Natural killer cell treated with Interleukin-12 subunit alpha and Interleukin-12 subunit beta and Interleukin-15 and Interleukin-18, amount 100 ng/mL, for 72 hours (primary cell): ENCODE measurements at regions not wholly inside any gene's neighbourhood (a gene's known extent, or its start where the extent isn't known, plus 50 kb on each side); places are given as distances from the start of the nearest gene placed in this dataset.

Source experiments
- ATAC-seq, 2 donors: fragments of 150-1000 bp; cut with Tn5 transposase in 1 of 2; sonication (Bioruptor Pico), chemical (Tn5 transposase) in 1 of 2; 2 replicates each; pipeline ENCODE4 v1.10.0; 2021
- DNase-seq: peaks from one replicate; pipeline ENCODE4 v3.0.0; 2022; ENCODE audit warnings: low spot score
- H3K27ac Mint-ChIP-seq, 2 donors: 1 replicate in 1 of 2; 2 replicates in 1 of 2; pipeline ENCODE4 v1.8.0; 2022; ENCODE audit warnings: mixed read lengths in 2 of 2, mild to moderate bottlenecking in 1 of 2, moderate library complexity in 1 of 2
- H3K27me3 Mint-ChIP-seq, 2 donors: 1 replicate in 1 of 2; 2 replicates in 1 of 2; pipeline ENCODE4 v1.8.0; 2022; ENCODE audit warnings: mixed read lengths in 2 of 2
- H3K36me3 Mint-ChIP-seq: one replicate; pipeline ENCODE4 v1.8.0; 2022; ENCODE audit warnings: mixed read lengths
- H3K4me1 Mint-ChIP-seq, 2 donors: 1 replicate in 1 of 2; 2 replicates in 1 of 2; pipeline ENCODE4 v1.8.0; 2022; ENCODE audit warnings: low read depth in 2 of 2, mixed read lengths in 2 of 2, mild to moderate bottlenecking in 1 of 2
- H3K4me3 Mint-ChIP-seq: one replicate; pipeline ENCODE4 v1.8.0; 2022; ENCODE audit warnings: mixed read lengths
- H3K9me3 Mint-ChIP-seq: 2 replicates; pipeline ENCODE4 v1.8.0; 2022; ENCODE audit warnings: mixed read lengths

GRCh38 chr3:132837615-132838014 lies 115.4 kb upstream of the NPHP3 start:
- DNase-seq (no peak), ATAC-seq (no peak)
- no peaks in the 10 kb centered on the region for H3K4me1 Mint-ChIP-seq
- H3K4me3 Mint-ChIP-seq: no peak overlapping the region
- peaks cover 0 to 8% of the 10 kb centered on the region in 2 donors for H3K27me3 Mint-ChIP-seq
- no peak overlapping the region for H3K27ac Mint-ChIP-seq
- H3K36me3 Mint-ChIP-seq: no peaks in the 10 kb centered on the region
- H3K9me3 Mint-ChIP-seq: no peaks in the 10 kb centered on the region

GRCh38 chr3:132834356-132834755 lies 112.1 kb upstream of the NPHP3 start:
- no peak overlapping the region for H3K27ac Mint-ChIP-seq
- H3K36me3 Mint-ChIP-seq: no peaks in the 10 kb centered on the region
- no peak overlapping the region for H3K4me3 Mint-ChIP-seq
- ATAC-seq (no peak), DNase-seq (no peak)
- no peaks in the 10 kb centered on the region for H3K9me3 Mint-ChIP-seq
- no peaks in the 10 kb centered on the region for H3K4me1 Mint-ChIP-seq
- peaks cover 0 to 7% of the 10 kb centered on the region in 2 donors for H3K27me3 Mint-ChIP-seq

- Mint-ChIP-seq H3K4me3 (no peak overlapping the region), H3K4me1 (no peaks in the 10 kb centered on the region), H3K27me3 (peaks cover 0 to 7% of the 10 kb centered on the region in 2 donors), H3K27ac (no peak overlapping the region), H3K9me3 (peaks cover 6% of the 10 kb centered on the region), H3K36me3 (no peaks in the 10 kb centered on the region)
- DNase-seq: no peak
- ATAC-seq: no peak
Observed at GRCh38 chr3:132829101-132829500, 106.9 kb upstream of the NPHP3 start.

GRCh38 chr3:132822837-132823236 lies 100.6 kb upstream of the NPHP3 start:
- Mint-ChIP-seq H3K9me3 (peaks cover 3% of the 10 kb centered on the region), H3K36me3 (no peaks in the 10 kb centered on the region), H3K4me1 (no peaks in the 10 kb centered on the region), H3K4me3 (no peak overlapping the region), H3K27me3 (no peaks in the 10 kb centered on the region), H3K27ac (no peak overlapping the region)
- ATAC-seq (no peak), DNase-seq (no peak)

- Mint-ChIP-seq H3K27ac (no peak overlapping the region), H3K36me3 (no peaks in the 10 kb centered on the region), H3K4me3 (no peak overlapping the region), H3K9me3 (peaks cover 3% of the 10 kb centered on the region), H3K4me1 (no peaks in the 10 kb centered on the region), H3K27me3 (peaks cover 0 to 4% of the 10 kb centered on the region in 2 donors)
- ATAC-seq: no peak
- DNase-seq: no peak
Observed at GRCh38 chr3:132822266-132822665, 100.1 kb upstream of the NPHP3 start.

GRCh38 chr3:132821314-132821713 lies 99.1 kb upstream of the NPHP3 start:
- DNase-seq: no peak
- no peak overlapping the region for H3K4me3 Mint-ChIP-seq
- no peak for ATAC-seq
- no peak overlapping the region for H3K27ac Mint-ChIP-seq
- peaks cover 0 to 10% of the 10 kb centered on the region in 2 donors for H3K27me3 Mint-ChIP-seq
- H3K36me3 Mint-ChIP-seq: no peaks in the 10 kb centered on the region
- peaks cover 3% of the 10 kb centered on the region for H3K9me3 Mint-ChIP-seq
- H3K4me1 Mint-ChIP-seq: no peaks in the 10 kb centered on the region

- ATAC-seq (no peak), DNase-seq (no peak)
- Mint-ChIP-seq H3K4me3 (no peak overlapping the region), H3K27ac (no peak overlapping the region), H3K36me3 (peaks cover 3% of the 10 kb centered on the region), H3K27me3 (peaks cover 0 to 14% of the 10 kb centered on the region in 2 donors), H3K4me1 (no peaks in the 10 kb centered on the region), H3K9me3 (peaks cover 2% of the 10 kb centered on the region)
Observed at GRCh38 chr3:132818251-132818650, 96.0 kb upstream of the NPHP3 start.

GRCh38 chr3:132817646-132818177 lies 95.5 kb upstream of the NPHP3 start:
- Mint-ChIP-seq H3K9me3 (peaks cover 4% of the 10 kb centered on the region), H3K36me3 (peaks cover 5% of the 10 kb centered on the region), H3K4me3 (no peak overlapping the region), H3K27me3 (peaks cover 0 to 17% of the 10 kb centered on the region in 2 donors), H3K4me1 (no peaks in the 10 kb centered on the region), H3K27ac (no peak overlapping the region)
- DNase-seq (no peak), ATAC-seq (no peak)

- peaks cover 4% of the 10 kb centered on the region for H3K9me3 Mint-ChIP-seq
- H3K36me3 Mint-ChIP-seq: no peaks in the 10 kb centered on the region
- DNase-seq (no peak), ATAC-seq (no peak)
- no peaks in the 10 kb centered on the region for H3K27me3 Mint-ChIP-seq
- no peak overlapping the region for H3K4me3 Mint-ChIP-seq
- no peaks in the 10 kb centered on the region for H3K4me1 Mint-ChIP-seq
- no peak overlapping the region for H3K27ac Mint-ChIP-seq
Observed at GRCh38 chr3:132805071-132805470, 82.9 kb upstream of the NPHP3 start.

GRCh38 chr3:132804498-132804897 lies 82.3 kb upstream of the NPHP3 start:
- DNase-seq (no peak), ATAC-seq (no peak)
- Mint-ChIP-seq H3K27me3 (no peaks in the 10 kb centered on the region), H3K27ac (no peak overlapping the region), H3K9me3 (peaks cover 4% of the 10 kb centered on the region), H3K4me1 (no peaks in the 10 kb centered on the region), H3K4me3 (no peak overlapping the region), H3K36me3 (no peaks in the 10 kb centered on the region)

GRCh38 chr3:132803889-132804288 lies 81.7 kb upstream of the NPHP3 start:
- DNase-seq: no peak
- Mint-ChIP-seq H3K27ac (no peak overlapping the region), H3K36me3 (no peaks in the 10 kb centered on the region), H3K4me1 (no peaks in the 10 kb centered on the region), H3K9me3 (peaks cover 4% of the 10 kb centered on the region), H3K27me3 (no peaks in the 10 kb centered on the region), H3K4me3 (no peak overlapping the region)
- peak in 1 of 2 donors; percentile 40 for ATAC-seq

GRCh38 chr3:132800958-132801357 lies 78.7 kb upstream of the NPHP3 start:
- Mint-ChIP-seq H3K9me3 (no peaks in the 10 kb centered on the region), H3K27me3 (no peaks in the 10 kb centered on the region), H3K4me1 (no peaks in the 10 kb centered on the region), H3K36me3 (no peaks in the 10 kb centered on the region), H3K27ac (no peak overlapping the region), H3K4me3 (no peak overlapping the region)
- ATAC-seq (no peak), DNase-seq (no peak)

- H3K27me3 Mint-ChIP-seq: peaks cover 9 to 13% of the 10 kb centered on the region in 2 donors
- H3K27ac Mint-ChIP-seq: no peak overlapping the region
- H3K4me3 Mint-ChIP-seq: no peak overlapping the region
- ATAC-seq (no peak), DNase-seq (no peak)
- H3K4me1 Mint-ChIP-seq: no peaks in the 10 kb centered on the region
- peaks cover 9% of the 10 kb centered on the region for H3K9me3 Mint-ChIP-seq
- no peaks in the 10 kb centered on the region for H3K36me3 Mint-ChIP-seq
Observed at GRCh38 chr3:132790806-132791205, 68.6 kb upstream of the NPHP3 start.

GRCh38 chr3:132789959-132790358 lies 67.8 kb upstream of the NPHP3 start:
- no peak overlapping the region for H3K4me3 Mint-ChIP-seq
- DNase-seq (no peak), ATAC-seq (no peak)
- H3K9me3 Mint-ChIP-seq: peaks cover 9% of the 10 kb centered on the region
- no peaks in the 10 kb centered on the region for H3K4me1 Mint-ChIP-seq
- no peaks in the 10 kb centered on the region for H3K36me3 Mint-ChIP-seq
- H3K27ac Mint-ChIP-seq: no peak overlapping the region
- H3K27me3 Mint-ChIP-seq: peaks cover 9 to 13% of the 10 kb centered on the region in 2 donors

GRCh38 chr3:132788301-132788671 lies 66.1 kb upstream of the NPHP3 start:
- DNase-seq: no peak
- peaks cover 5% of the 10 kb centered on the region for H3K9me3 Mint-ChIP-seq
- peaks cover 10 to 13% of the 10 kb centered on the region in 2 donors for H3K27me3 Mint-ChIP-seq
- no peak for ATAC-seq
- no peaks in the 10 kb centered on the region for H3K36me3 Mint-ChIP-seq
- H3K27ac Mint-ChIP-seq: no peak overlapping the region
- no peaks in the 10 kb centered on the region for H3K4me1 Mint-ChIP-seq
- no peak overlapping the region for H3K4me3 Mint-ChIP-seq
